HepG2 (cell line): ENCODE measurements at regions not wholly inside any gene's neighbourhood (a gene's known extent, or its start where the extent isn't known, plus 50 kb on each side); places are given as distances from the start of the nearest gene placed in this dataset.

Source experiments
- ATAC-seq: fragments of 200-7000 bp; cut with Tn5 transposase; 3 replicates; pipeline ENCODE4 v1.9.1; 2020; ENCODE audit warnings: mild to moderate bottlenecking, moderate library complexity
- BruUV-seq: library from RNA; stranded (reverse); fragments of 400-500 nt; replicated peaks from 2 replicates; lab custom pipeline; 2021; lab: Mats Ljungman, UMichigan
- CTCF ChIA-PET: fragments of 300-600 bp; formaldehyde crosslinking; extraction: SDS; loops from one replicate; lab custom pipeline; 2021; ENCODE audit warnings: low total read pairs, inconsistent platforms, low intra/inter-chr PET ratio; lab: Yijun Ruan, JAX
- POLR2A ChIA-PET: fragments of 350-600 bp; sonication (Branson Sonifier 250); formaldehyde crosslinking; loops from one replicate; lab custom pipeline; 2020; ENCODE audit warnings: antibody characterized with exemption, inconsistent platforms; lab: Yijun Ruan, JAX
- DNase-seq: peaks from one replicate; pipeline ENCODE4 v3.0.0-alpha.2; 2015; ENCODE audit warnings: low spot score
- FAIRE-seq: peaks from 3 replicates; lab custom pipeline; 2011; peaks lifted over from hg19 to GRCh38; lab: Jason Lieb, UNC
- H2AFZ ChIP-seq: one replicate; pipeline ENCODE4 v1.6.1; 2011; ENCODE audit warnings: low read length, inconsistent platforms
- H3K27ac ChIP-seq: fragments of 300-600 bp; 3 replicates; pipeline ENCODE4 v1.8.0; 2011; ENCODE audit warnings: mixed run types, mild to moderate bottlenecking, mixed read lengths, low read length, inconsistent platforms; ENCODE audit not compliant: insufficient read depth; ENCODE audit errors: extremely low read length
- H3K27me3 ChIP-seq, 2 experiments: fragments of 200-600 bp in 1 of 2; 2 replicates in 1 of 2; 3 replicates in 1 of 2; pipeline versions ENCODE4 v1.6.0 to v1.8.0; 2011; ENCODE audit warnings: low read length in 2 of 2, mild to moderate bottlenecking in 2 of 2, moderate library complexity in 2 of 2, inconsistent platforms in 1 of 2; ENCODE audit not compliant: insufficient read depth in 2 of 2, control insufficient read depth in 1 of 2
- H3K36me3 ChIP-seq, 2 experiments: fragments of 200-600 bp in 1 of 2; replicated peaks in 1 of 2; 2 replicates in 1 of 2; 3 replicates in 1 of 2; pipeline versions ENCODE4 v1.5.1 to v1.8.0; 2011; ENCODE audit warnings: low read length in 2 of 2, inconsistent platforms in 1 of 2; ENCODE audit not compliant: insufficient read depth in 2 of 2, control insufficient read depth in 1 of 2
- H3K4me1 ChIP-seq: 2 replicates; pipeline ENCODE4 v1.5.1; 2012; ENCODE audit warnings: low read length, inconsistent platforms; ENCODE audit not compliant: insufficient read depth
- H3K4me2 ChIP-seq: 2 replicates; pipeline ENCODE4 v1.6.0; 2011; ENCODE audit warnings: low read depth, low read length, inconsistent platforms
- H3K4me3 ChIP-seq, 3 experiments: fragments of 200-600 bp in 1 of 3; sonication (generic), shearing (Covaris generic) in 1 of 3; replicated peaks in 1 of 3; 2 replicates each; pipeline ENCODE4 v1.5.1; 2011 to 2016; ENCODE audit warnings: low read length in 3 of 3, inconsistent platforms in 2 of 3, low read depth in 2 of 3, mild to moderate bottlenecking in 2 of 3, control low read depth in 1 of 3, mixed read lengths in 1 of 3; ENCODE audit not compliant: insufficient read depth in 1 of 3
- H3K79me2 ChIP-seq: one replicate; pipeline ENCODE4 v1.6.1; 2011; ENCODE audit warnings: low read length, inconsistent platforms; ENCODE audit not compliant: insufficient read depth
- H3K9ac ChIP-seq: 2 replicates; pipeline ENCODE4 v1.6.0; 2011; ENCODE audit warnings: mild to moderate bottlenecking, low read depth, low read length, inconsistent platforms; ENCODE audit not compliant: insufficient read depth
- H3K9me3 ChIP-seq: 2 replicates; pipeline ENCODE4 v1.5.1; 2012; ENCODE audit warnings: mild to moderate bottlenecking, low read length
- H4K20me1 ChIP-seq: 2 replicates; pipeline ENCODE4 v1.6.0; 2011; ENCODE audit warnings: inconsistent platforms, mild to moderate bottlenecking, low read length, moderate library complexity; ENCODE audit not compliant: insufficient read depth
- ARNTL ChIP-seq: sonication (generic); formaldehyde crosslinking; IDR thresholded peaks from 2 replicates; pipeline ENCODE4 v1.4.0; 2020; ENCODE audit warnings: mild to moderate bottlenecking, missing genetic modification reagents
- CHCHD3 ChIP-seq: sonication (generic); formaldehyde crosslinking; IDR thresholded peaks from 2 replicates; pipeline ENCODE4 v1.8.0; 2022; ENCODE audit warnings: mild to moderate bottlenecking, missing genetic modification reagents, moderate library complexity
- IRF9 ChIP-seq: sonication (generic); formaldehyde crosslinking; IDR thresholded peaks from 2 replicates; pipeline ENCODE4 v1.8.0; 2022; ENCODE audit warnings: missing genetic modification reagents, mild to moderate bottlenecking, borderline replicate concordance
- ISX ChIP-seq: sonication (generic); formaldehyde crosslinking; conservative IDR thresholded peaks from 2 replicates; pipeline ENCODE4 v1.5.0; 2020; ENCODE audit warnings: missing genetic modification reagents
- POGZ ChIP-seq: sonication (generic); formaldehyde crosslinking; IDR thresholded peaks from 2 replicates; pipeline ENCODE4 v1.4.0; 2020; ENCODE audit warnings: mild to moderate bottlenecking, missing genetic modification reagents
- RFX1 ChIP-seq: fragments of 450-650 bp; IDR thresholded peaks from 2 replicates; pipeline ENCODE4 v1.6.1; 2017
- SALL2 ChIP-seq: sonication (generic); formaldehyde crosslinking; IDR thresholded peaks from 2 replicates; pipeline ENCODE4 v1.8.1; 2023; ENCODE audit warnings: mild to moderate bottlenecking, missing genetic modification reagents, inconsistent platforms
- SP2 ChIP-seq: sonication (generic); formaldehyde crosslinking; IDR thresholded peaks from 2 replicates; pipeline ENCODE4 v1.5.1; 2020; ENCODE audit warnings: mild to moderate bottlenecking, missing genetic modification reagents
- TBX3 ChIP-seq: fragments of 450-650 bp; IDR thresholded peaks from 2 replicates; pipeline ENCODE4 v1.6.1; 2017; ENCODE audit warnings: antibody characterized with exemption, mild to moderate bottlenecking, inconsistent platforms, borderline replicate concordance
- UBTF ChIP-seq: sonication (generic); formaldehyde crosslinking; IDR thresholded peaks from 2 replicates; pipeline ENCODE4 v1.4.0; 2020; ENCODE audit warnings: mild to moderate bottlenecking, missing genetic modification reagents
- ZEB1 ChIP-seq: IDR thresholded peaks from 2 replicates; pipeline ENCODE4 v1.6.1; 2012; ENCODE audit warnings: mild to moderate bottlenecking, low read depth, inconsistent platforms; ENCODE audit not compliant: insufficient replicate concordance
- ZFY ChIP-seq: sonication (generic); formaldehyde crosslinking; IDR thresholded peaks from 2 replicates; pipeline ENCODE4 v1.4.0; 2020; ENCODE audit warnings: missing genetic modification reagents
- ZNF337 ChIP-seq: sonication (generic); formaldehyde crosslinking; IDR thresholded peaks from 2 replicates; pipeline ENCODE4 v1.5.1; 2020; ENCODE audit warnings: missing genetic modification reagents, low read depth, mild to moderate bottlenecking, borderline replicate concordance
- ZNF354B ChIP-seq: sonication (generic); formaldehyde crosslinking; IDR thresholded peaks from 2 replicates; pipeline ENCODE4 v1.8.0; 2022; ENCODE audit warnings: mild to moderate bottlenecking, missing genetic modification reagents
- ZNF382 ChIP-seq: sonication (generic); formaldehyde crosslinking; IDR thresholded peaks from 2 replicates; pipeline ENCODE4 v1.5.0; 2020; ENCODE audit warnings: missing genetic modification reagents, mild to moderate bottlenecking, borderline replicate concordance
- ZNF597 ChIP-seq: sonication (generic); formaldehyde crosslinking; IDR thresholded peaks from 2 replicates; pipeline ENCODE4 v1.5.0; 2020; ENCODE audit warnings: missing genetic modification reagents
- WGBS: methylation state at CpG from one replicate; pipeline ENCODE4 v1.1.6; 2017; ENCODE audit warnings: low lambda C conversion rate; 5-methylcytosine and 5-hydroxymethylcytosine counted together
- in situ Hi-C: cut with HindIII; loops from 2 replicates; pipeline ENCODE4 v1.10.0; 2017; ENCODE audit warnings: low pct_unique_long_range_greater_than_20kb; ENCODE audit not compliant: extremely low pct_ligation_motif_present
- intact Hi-C: fragments of 100-400 bp; cut with micrococcal nuclease; formaldehyde crosslinking; loops from one replicate; pipeline ENCODE4 v1.10.0; 2022; ENCODE audit not compliant: unreplicated experiment

GRCh38 chr1:38680801-38681510, 178.6 kb downstream of the RRAGC start (continued):
- no peak for TF ChIP-seq ZNF597 (CRISPR knock-in tag)
- TF ChIP-seq TBX3: no peak
- TF ChIP-seq ZFY (CRISPR knock-in tag): no peak
- no peak for TF ChIP-seq ARNTL (CRISPR knock-in tag)
- TF ChIP-seq IRF9 (CRISPR knock-in tag): no peak
- TF ChIP-seq, all 625 proteins: peak for 2

GRCh38 chr1:38677756-38678155, 181.8 kb downstream of the RRAGC start:
- no peak for FAIRE-seq
- WGBS: 6% methylated on average over 2 of the region's 2 CpGs
- in situ Hi-C loops: no loop called here

More at GRCh38 chr1:38677756-38678155, 181.8 kb downstream of the RRAGC start:
- H3K79me2 ChIP-seq: no peaks in the 10 kb centered on the region
- H3K4me3 ChIP-seq: no peak overlapping the region
- H4K20me1 ChIP-seq: no peaks in the 10 kb centered on the region
- no peak for DNase-seq
- H3K4me1 ChIP-seq: no peaks in the 10 kb centered on the region
- H3K36me3 ChIP-seq: no peaks in the 10 kb centered on the region
- no peak for ATAC-seq
- ChIA-PET CTCF (no interaction called here), POLR2A (no interaction called here)
- TF ChIP-seq CHCHD3 (CRISPR knock-in tag) (no peak), UBTF (CRISPR knock-in tag) (no peak), ZEB1 (no peak), SALL2 (CRISPR knock-in tag) (no peak), ISX (CRISPR knock-in tag) (no peak), SP2 (no peak), ZNF354B (CRISPR knock-in tag) (no peak), ZNF382 (CRISPR knock-in tag) (no peak), POGZ (CRISPR knock-in tag) (no peak), ZNF337 (no peak), RFX1 (no peak)
- no TSS peak for BruUV-seq
- H2AFZ ChIP-seq: no peak overlapping the region
- no peak overlapping the region for H3K9ac ChIP-seq
- H3K27ac ChIP-seq: no peak overlapping the region
- H3K9me3 ChIP-seq: no peaks in the 10 kb centered on the region
- no peaks in the 10 kb centered on the region for H3K27me3 ChIP-seq
- H3K4me2 ChIP-seq: no peak overlapping the region
- intact Hi-C loops: no loop called here
